ENCODE measurements at regions not wholly inside any gene's neighbourhood (a gene's known extent, or its start where the extent isn't known, plus 50 kb on each side); places are given as distances from the start of the nearest gene placed in this dataset.
A peak's percentile ranks its signal among the peaks of the same experiment; 100 is the strongest.

GRCh38 chr1:209046935-209047334 lies 536.6 kb upstream of the CAMK1G start:
- DNase-seq = no peak

GRCh38 chr1:209048941-209049669 lies 534.4 kb upstream of the CAMK1G start:
- DNase-seq = no peak

DNA sequence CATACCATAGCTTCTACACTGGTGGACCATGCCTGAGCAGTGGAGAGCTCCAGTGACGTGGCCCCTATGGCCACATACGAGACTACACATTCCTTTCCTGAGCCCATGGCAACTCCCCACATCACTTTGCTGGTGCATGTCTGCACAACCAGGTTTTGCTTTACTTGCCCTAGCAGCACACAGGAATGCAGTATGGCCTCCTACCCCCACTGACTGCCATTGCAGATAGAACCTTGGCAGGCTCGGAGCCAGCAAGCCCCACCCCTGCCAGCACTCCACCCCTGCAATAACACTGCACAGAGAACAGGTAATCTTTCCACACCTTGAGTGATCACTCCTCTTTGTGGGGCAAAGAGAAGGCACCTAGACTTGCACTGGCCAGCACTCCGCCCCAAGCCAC lies 531.9 kb upstream of the CAMK1G start:
- DNase-seq = no peak

GRCh38 chr1:209053587-209053986 lies 529.9 kb upstream of the CAMK1G start:
- DNase-seq = no peak

DNA sequence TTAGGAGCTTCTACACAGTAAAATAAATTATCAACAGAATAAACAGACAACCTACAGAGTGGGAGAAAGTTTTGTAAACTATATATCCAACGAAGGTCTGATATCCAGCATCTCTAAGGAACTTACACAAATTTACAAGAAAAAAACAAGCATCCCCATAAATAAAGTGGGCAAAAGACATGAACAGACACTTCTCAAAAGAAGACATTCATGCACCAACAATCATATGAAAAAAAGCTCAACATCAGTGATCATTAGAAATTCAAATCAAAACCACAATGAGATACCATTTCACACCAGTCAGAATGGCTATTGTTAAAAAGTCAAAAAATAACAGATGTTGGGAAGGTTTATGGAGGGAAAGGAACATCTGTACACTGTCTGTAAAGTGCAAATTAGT lies 526.4 kb upstream of the CAMK1G start:
- no peak for DNase-seq

DNA sequence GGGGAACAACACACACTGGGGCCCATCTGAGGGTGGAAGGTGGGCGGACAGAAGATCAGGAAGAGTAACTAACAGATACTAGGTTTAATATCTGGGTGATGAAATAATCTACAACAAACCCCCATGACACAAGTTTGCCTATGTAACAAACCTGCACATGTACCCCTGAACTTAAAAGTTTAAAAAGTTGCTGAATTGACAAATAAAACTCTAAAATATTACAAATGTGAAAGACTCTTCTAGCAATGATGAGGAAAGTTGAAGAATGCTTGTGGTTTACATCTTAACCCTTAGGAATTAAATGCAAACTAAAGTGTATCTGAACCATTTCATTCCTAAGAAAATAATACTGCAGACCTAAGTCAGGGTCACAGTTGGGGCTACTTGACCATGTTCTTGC lies 525.6 kb upstream of the CAMK1G start:
- DNase-seq = no peak

DNA sequence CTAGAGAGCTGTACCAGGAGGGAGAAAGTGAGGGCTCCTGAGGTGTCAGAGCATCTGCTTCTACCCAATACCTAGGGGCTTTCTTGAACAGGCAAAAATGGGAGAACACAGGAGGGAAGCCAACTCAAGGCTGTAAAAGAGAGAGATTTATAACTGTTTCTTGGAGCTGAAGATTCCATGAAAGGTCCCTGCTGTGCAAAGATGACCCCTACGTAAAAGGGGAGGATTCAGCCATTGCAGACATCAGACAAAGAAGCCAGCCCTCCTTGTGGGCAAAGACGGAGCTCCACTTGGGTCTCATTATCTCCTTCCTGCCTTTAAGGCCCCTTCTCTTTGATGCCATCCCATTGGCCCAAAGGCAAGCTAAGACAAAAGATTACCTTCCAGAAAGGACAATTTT lies 524.1 kb upstream of the CAMK1G start:
- no peak for DNase-seq

DNA sequence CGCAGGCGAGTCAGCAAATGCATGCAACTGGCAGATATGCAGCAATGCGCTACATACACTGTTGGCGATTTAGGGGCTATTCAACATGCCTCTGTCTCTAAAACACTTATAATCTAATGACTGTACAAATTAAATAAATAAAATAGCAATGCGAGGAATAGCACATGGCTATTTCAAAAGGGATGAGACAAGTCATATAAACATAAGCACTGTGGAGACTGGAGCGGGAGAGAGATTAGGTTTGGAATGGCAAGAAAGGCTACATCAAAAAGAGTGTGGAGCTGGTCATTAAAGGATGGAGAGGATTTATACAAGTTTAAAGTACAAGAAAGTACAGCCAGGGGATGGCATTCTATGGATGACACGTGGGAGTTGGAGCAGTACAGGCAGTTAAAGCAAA lies 523.5 kb upstream of the CAMK1G start:
- DNase-seq = peak; percentile 11

GRCh38 chr1:209062081-209062620 lies 521.4 kb upstream of the CAMK1G start:
- DNase-seq = no peak

- DNase-seq = no peak
Observed at GRCh38 chr1:209062863-209063262, 520.7 kb upstream of the CAMK1G start.

GRCh38 chr1:209063767-209064659 lies 519.5 kb upstream of the CAMK1G start:
- DNase-seq = peak; percentile 27

DNA sequence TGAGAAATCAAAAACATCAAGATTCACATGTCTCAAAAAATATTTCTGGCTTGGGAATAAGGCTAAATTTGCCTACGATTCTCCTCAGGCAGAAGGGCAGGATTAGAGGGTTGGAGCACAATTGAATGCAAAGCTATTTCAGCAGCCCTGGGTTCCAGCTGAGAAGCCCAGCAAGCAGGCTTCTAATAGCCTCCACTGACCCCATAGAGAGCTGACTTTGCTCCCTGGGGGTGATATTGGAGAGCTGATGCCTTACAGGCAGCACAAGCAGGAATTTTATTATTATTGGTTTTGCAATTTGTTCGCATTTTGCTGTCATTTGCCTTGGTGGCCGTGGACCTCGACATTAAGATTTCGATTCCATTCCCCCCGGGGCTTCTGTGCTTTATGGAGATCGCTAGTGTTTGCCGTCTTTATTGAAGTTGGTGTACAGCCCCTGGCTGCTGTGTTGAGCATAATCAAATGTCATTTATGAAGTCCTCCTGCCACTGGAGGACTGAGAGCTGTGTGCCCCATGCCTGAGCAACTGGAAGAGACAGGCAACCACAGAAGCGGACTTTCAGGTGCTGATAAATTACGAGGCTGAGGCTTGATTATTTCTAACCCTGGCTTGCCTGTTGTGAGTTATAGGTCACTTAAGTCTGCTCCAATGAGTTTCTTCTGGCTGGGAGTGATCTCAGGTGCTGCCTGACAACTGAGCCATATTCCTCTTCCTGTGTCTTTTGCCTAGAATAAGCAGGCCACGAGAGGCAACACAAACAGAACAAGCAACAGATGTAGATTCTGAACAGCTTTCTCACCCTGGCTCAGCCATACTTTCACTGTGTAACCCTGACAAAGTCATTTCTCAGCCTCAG lies 518.4 kb upstream of the CAMK1G start:
- peak; percentile 48 for DNase-seq

DNA sequence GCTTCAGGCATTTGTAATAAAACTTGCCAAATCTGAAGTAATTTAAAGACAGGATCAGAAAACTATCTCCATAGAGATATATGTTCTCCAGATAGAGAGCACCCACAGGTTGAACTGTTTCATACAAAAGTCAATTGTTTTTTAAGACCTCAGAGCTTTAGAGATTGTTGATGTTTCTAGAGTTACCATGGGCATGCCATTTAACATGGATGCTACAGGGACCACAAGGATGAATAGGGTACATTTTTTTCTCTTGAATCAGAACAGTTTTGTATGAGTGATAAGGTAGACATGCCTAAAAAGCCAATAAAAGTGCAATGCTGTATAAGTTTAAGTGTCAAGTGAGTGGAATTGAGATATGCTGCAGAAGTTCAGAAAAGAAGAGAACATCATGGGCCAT lies 511.0 kb upstream of the CAMK1G start:
- no peak for DNase-seq

DNA sequence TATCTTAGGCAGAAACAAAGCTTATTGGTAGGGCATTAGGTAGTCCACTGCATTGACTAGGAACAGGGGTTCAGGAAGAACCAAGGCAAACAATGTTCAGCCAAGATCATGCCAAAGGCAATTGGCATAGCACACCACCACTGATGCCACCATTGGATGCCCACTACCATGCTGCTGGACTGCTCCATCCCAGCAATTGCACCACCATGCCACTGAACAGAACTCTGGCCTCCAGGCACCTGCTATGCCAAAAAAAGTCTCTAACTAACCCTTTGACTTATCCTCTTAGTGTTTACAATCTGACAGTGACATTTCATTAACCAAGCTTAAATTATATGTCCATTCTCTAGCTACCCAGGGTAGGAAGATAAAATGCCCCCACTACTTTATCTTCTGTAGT lies 509.6 kb upstream of the CAMK1G start:
- DNase-seq = no peak

- DNase-seq = no peak
Observed at GRCh38 chr1:209074575-209075250, 508.8 kb upstream of the CAMK1G start.

- no peak for DNase-seq
Observed at GRCh38 chr1:209076688-209077087, 506.8 kb upstream of the CAMK1G start.

- DNase-seq = no peak
Observed at GRCh38 chr1:209080170-209080781, 503.2 kb upstream of the CAMK1G start.

- DNase-seq = peak; percentile 56
Observed at GRCh38 chr1:209086486-209087192, 496.9 kb upstream of the CAMK1G start.

DNA sequence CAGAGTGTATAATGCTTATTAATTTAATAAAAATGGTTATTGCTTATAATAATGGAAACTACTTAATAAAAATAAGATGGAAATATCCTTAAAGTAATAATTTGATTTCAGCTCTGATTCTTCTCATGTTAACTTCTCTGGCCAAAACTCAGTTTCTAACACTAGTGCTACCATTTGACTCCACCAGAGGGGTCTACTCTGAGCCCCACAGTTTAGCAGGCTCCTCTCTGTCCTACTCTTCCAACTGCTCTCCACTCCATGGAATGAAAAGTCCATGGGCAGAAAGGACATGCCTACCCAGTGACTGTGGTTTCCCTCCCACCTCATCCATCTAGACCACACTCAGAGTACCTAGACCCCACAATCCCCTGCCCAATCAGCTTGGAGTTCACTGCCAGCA lies 489.1 kb upstream of the CAMK1G start:
- no peak for DNase-seq

DNA sequence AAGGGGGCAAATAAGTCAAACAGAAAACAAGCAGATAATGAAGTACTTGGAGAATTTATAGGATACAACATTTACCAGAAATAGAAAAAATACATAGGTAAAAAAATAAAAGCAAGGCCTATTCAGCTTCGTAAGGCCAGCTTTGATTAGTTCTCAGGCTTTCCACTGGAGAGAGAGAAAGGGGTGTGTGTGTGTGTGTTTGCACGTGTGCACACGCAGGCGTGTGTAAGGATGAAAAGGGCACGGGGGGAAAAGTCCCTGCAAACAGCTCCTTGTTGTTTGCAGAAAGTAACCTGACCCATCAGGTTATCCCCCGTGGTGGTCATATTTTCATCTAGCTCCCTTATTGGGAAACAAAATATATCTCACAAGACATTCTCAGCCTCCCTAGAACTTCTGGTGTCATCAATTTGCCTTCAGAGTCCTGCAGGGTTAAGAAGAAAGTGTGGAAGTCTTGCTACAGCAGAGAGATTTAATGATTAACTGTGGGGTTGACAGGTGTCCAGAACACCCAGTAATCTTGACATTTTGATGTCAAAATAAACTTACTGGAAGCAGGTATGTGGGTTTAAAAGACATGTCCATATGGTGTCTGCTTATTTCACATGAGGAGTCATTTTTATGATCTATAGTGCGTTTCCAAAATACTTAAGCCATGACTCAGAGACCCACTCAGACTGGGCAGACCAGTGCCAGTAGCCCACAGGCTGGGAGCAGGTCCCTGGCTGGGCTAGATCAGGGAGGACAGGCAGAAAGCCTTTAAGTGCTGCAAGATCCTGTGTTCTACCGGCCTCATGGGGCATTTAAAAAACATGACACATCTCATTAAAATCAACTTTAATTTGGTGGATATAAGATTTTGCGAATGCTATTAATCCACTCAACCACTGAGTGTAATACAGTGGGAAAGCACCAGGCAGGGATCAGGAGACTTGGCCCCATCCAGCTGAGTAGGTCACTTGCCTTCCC lies 487.6 kb upstream of the CAMK1G start:
- DNase-seq = no peak
